Spleen (tissue), 7 donors: ENCODE measurements at regions not wholly inside any gene's neighbourhood (a gene's known extent, or its start where the extent isn't known, plus 50 kb on each side); places are given as distances from the start of the nearest gene placed in this dataset.

ENCODE experiments used
- POLR2A ChIP-seq, 3 donors: fragments of 450-650 bp; IDR thresholded peaks; one replicate each; pipeline ENCODE4 v1.5.1; 2017; ENCODE audit warnings: antibody characterized with exemption in 3 of 3, mild to moderate bottlenecking in 1 of 3
- POLR2AphosphoS5 ChIP-seq, 3 donors: sonication (generic); formaldehyde crosslinking; IDR thresholded peaks; one replicate each; pipeline ENCODE4 v1.5.1; 2017; ENCODE audit warnings: antibody characterized with exemption in 3 of 3
- TF ChIP-seq, protein P1 (sequence below), 11 experiments: fragments of 200-600 bp in 7 of 11; fragments of 450-650 bp in 4 of 11; sonication (generic) in 4 of 11; IDR thresholded peaks in 8 of 11; conservative IDR thresholded peaks in 3 of 11; 1 replicate in 7 of 11; 2 replicates in 4 of 11; pipeline versions ENCODE4 v1.4.0 to v1.8.0; 2016 to 2021; ENCODE audit warnings: antibody characterized with exemption in 11 of 11, inconsistent platforms in 4 of 11, mild to moderate bottlenecking in 1 of 11
- donor health status: DM: no; HTN: no; CAD: no; lungs with moderate emphysema.
- donor health status: DM: no; HTN: no; CAD: no.
- donor health status: DM: no; HTN: no; CAD: no.

DNA sequence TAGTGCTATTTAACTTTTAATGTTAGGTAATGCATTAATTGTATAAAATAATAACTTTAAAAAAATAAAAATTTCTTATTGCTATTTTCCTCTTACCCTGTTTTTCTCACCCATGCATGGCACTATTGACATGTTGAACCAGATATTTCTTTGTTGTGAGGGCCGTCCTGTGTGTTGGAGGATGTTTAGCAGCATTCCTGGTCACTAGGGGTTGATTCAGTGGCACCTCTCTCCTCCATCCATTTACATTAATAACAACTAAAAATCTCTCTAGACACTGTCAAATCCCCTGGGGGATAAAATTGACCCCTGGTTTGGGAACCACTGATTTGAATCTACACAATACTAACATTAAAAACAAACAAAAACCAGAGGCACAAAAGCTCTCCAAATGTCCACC lies 147.5 kb upstream of the MIS18BP1 start:
- no peak for TF ChIP-seq POLR2A (IDR thresholded peaks at IDR 0.05)
- TF ChIP-seq, protein P1, sequence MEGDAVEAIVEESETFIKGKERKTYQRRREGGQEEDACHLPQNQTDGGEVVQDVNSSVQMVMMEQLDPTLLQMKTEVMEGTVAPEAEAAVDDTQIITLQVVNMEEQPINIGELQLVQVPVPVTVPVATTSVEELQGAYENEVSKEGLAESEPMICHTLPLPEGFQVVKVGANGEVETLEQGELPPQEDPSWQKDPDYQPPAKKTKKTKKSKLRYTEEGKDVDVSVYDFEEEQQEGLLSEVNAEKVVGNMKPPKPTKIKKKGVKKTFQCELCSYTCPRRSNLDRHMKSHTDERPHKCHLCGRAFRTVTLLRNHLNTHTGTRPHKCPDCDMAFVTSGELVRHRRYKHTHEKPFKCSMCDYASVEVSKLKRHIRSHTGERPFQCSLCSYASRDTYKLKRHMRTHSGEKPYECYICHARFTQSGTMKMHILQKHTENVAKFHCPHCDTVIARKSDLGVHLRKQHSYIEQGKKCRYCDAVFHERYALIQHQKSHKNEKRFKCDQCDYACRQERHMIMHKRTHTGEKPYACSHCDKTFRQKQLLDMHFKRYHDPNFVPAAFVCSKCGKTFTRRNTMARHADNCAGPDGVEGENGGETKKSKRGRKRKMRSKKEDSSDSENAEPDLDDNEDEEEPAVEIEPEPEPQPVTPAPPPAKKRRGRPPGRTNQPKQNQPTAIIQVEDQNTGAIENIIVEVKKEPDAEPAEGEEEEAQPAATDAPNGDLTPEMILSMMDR (IDR thresholded peaks at IDR 0.05 in 8 of 11, conservative IDR thresholded peaks at IDR 0.05 in 3 of 11), result no peak
- TF ChIP-seq POLR2AphosphoS5 (IDR thresholded peaks at IDR 0.05), result no peak
